AG04450 (cell line): ENCODE measurements at regions not wholly inside any gene's neighbourhood (a gene's known extent, or its start where the extent isn't known, plus 50 kb on each side); places are given as distances from the start of the nearest gene placed in this dataset.

Experiments used
- CTCF ChIA-PET: fragments of 300-600, 350-600 bp; formaldehyde crosslinking; extraction: SDS; loops from one replicate; lab custom pipeline; 2022; ENCODE audit warnings: antibody characterized with exemption, inconsistent platforms; lab: Charles Lee
- POLR2A ChIA-PET: fragments of 350-600 bp; formaldehyde crosslinking; extraction: SDS; loops from one replicate; lab custom pipeline; 2021; ENCODE audit warnings: antibody characterized with exemption, inconsistent platforms; lab: Yijun Ruan, JAX
- DNase-seq: peaks from one replicate; pipeline ENCODE4 v3.0.0-alpha.2; 2011; ENCODE audit warnings: low read depth, low spot score
- H3K27ac ChIP-seq: one replicate; pipeline ENCODE4 v1.5.1; 2012; ENCODE audit warnings: low read depth, low read length, control low read depth
- H3K27me3 ChIP-seq: one replicate; pipeline ENCODE4 v1.6.0; 2012; ENCODE audit warnings: low read length; ENCODE audit not compliant: control insufficient read depth, insufficient read depth
- H3K4me3 ChIP-seq: 2 replicates; pipeline ENCODE4 v1.5.1; 2011; ENCODE audit warnings: mild to moderate bottlenecking, low read depth, low read length, control low read depth
- H3K9me3 ChIP-seq: 2 replicates; pipeline ENCODE4 v1.5.1; 2012; ENCODE audit warnings: low read length; ENCODE audit not compliant: control insufficient read depth, insufficient read depth
- CTCF ChIP-seq: IDR thresholded peaks from 2 replicates; pipeline ENCODE4 v1.5.1; 2011; ENCODE audit warnings: low read depth, low read length, control low read depth, inconsistent platforms

GRCh38 chr11:93940395-93940794 lies 80.8 kb upstream of the HEPHL1 start:
- Histone ChIP-seq H3K27ac (no peak overlapping the region), H3K9me3 (no peaks in the 10 kb centered on the region), H3K27me3 (peaks cover under 1% of the 10 kb centered on the region), H3K4me3 (no peak overlapping the region)
- POLR2A ChIA-PET: no interaction called here
- CTCF ChIA-PET: interaction anchor here (0.7 to 1.4 kb wide), 3 partner anchors 19 to 281 kb away, joined by 3 to 6 read pairs (median 3); no protein-coding TSS in a partner anchor
- no peak for TF ChIP-seq CTCF
- no peak for DNase-seq

- CTCF ChIA-PET: interaction anchor here (0.5 to 1.2 kb wide), 4 partner anchors 11 to 559 kb away, joined by 3 to 4 read pairs (median 3); no protein-coding TSS in a partner anchor
- TF ChIP-seq CTCF: no peak
- Histone ChIP-seq H3K27ac (no peak overlapping the region), H3K27me3 (peaks cover 3% of the 10 kb centered on the region), H3K9me3 (no peaks in the 10 kb centered on the region), H3K4me3 (no peak overlapping the region)
- DNase-seq: no peak
- POLR2A ChIA-PET: no interaction called here
Observed at GRCh38 chr11:93942176-93942575, 79.0 kb upstream of the HEPHL1 start.

DNA sequence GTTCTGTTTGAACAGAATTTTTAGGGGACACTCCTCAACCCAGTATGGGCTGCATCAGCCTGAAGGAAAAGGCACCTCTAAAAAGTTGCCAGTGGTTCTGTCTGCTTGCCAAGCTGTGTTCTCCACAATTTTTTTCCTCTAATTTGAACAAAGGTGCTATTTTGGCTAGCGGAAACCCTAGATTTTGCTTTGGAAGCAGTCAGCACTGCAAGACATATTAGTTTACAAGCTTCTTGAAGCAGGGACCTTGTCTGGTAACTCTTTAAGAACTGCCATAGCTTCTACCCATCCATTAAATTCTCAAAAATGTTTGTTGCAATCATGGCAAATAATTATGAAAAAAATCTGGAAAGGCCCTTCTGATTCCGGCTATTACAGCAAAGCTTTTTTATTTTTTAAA lies 75.6 kb upstream of the HEPHL1 start:
- Histone ChIP-seq H3K4me3 (no peak overlapping the region), H3K9me3 (no peaks in the 10 kb centered on the region), H3K27me3 (peaks cover 3% of the 10 kb centered on the region), H3K27ac (no peak overlapping the region)
- no peak for TF ChIP-seq CTCF
- CTCF ChIA-PET: interaction anchor here (0.6 to 1.0 kb wide), 2 partner anchors 50 to 472 kb away, joined by 3 read pairs; no protein-coding TSS in a partner anchor
- POLR2A ChIA-PET: no interaction called here
- no peak for DNase-seq

- H3K9me3 ChIP-seq: no peaks in the 10 kb centered on the region
- H3K27me3 ChIP-seq: no peaks in the 10 kb centered on the region
- no peak for TF ChIP-seq CTCF
- no peak overlapping the region for H3K27ac ChIP-seq
- DNase-seq: no peak
- H3K4me3 ChIP-seq: no peak overlapping the region
- POLR2A ChIA-PET: no interaction called here
- CTCF ChIA-PET: no interaction called here
Observed at GRCh38 chr11:93952082-93952780, 68.9 kb upstream of the HEPHL1 start.

DNA sequence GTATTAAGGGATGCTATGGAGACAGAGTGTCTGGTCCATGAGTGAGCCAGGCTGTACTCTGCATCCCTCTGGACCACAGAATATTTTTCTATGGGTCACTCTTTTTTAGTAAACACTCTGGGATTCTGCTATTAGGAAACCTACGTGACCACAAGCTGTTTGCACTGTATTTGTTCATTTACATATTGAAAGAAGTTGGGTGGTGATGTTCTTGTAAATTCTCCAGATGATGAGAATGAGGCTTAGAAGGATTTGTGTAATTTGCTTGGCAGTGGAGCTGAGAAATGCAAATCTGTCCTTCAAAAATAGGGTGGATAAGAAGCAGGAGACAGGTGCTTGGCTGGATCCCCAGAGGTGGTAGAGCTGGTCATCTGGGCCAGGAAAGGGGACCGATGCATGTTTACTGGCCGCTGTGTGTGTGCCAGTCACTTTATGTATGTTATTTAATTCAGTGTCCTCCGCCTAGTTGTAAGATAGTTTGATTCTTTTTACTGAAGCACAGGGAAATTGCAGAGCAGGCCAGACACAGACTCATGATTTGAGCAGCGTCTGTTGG lies 63.7 kb upstream of the HEPHL1 start:
- H3K27ac ChIP-seq: no peak overlapping the region
- ChIA-PET POLR2A (no interaction called here), CTCF (no interaction called here)
- no peak overlapping the region for H3K4me3 ChIP-seq
- no peak for DNase-seq
- H3K27me3 ChIP-seq: peaks cover 9% of the 10 kb centered on the region
- no peak for TF ChIP-seq CTCF
- no peaks in the 10 kb centered on the region for H3K9me3 ChIP-seq
